GM11168 (cell line): ENCODE measurements at regions not wholly inside any gene's neighbourhood (a gene's known extent, or its start where the extent isn't known, plus 50 kb on each side); places are given as distances from the start of the nearest gene placed in this dataset.

Source experiments
- in situ Hi-C: fragments of 300-500 bp; cut with MboI; formaldehyde crosslinking; loops from one replicate; pipeline ENCODE4 v1.12.0; 2022; ENCODE audit warnings: low sequenced_read_pairs; ENCODE audit not compliant: unreplicated experiment

DNA sequence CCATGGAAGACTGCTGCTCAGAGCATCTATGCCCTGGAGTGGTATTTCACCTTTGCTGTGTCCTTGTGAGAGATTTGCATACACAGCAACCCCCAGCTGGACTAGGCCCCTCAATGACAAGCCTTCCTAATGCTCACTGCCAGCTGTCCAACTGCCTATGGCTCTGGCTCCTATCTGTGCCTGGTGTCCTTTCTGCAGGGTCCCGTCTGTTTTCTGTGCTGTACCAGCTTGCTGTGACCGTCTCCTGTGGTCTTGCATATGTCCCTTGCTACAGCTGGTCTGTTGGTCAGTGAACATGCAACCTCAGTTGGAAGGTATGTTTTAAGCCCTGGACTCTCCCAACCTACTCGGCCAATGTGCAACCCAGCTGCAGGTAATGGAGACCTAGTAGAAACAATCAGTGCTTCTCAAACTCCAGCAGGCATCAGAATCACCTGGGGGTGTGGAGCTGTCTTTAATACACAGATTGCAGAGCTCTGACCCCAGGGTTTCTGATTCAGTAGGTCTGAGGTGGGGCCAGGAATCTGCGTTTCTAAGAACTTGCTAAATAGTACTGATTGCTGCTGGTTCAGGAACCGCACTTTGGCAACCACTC lies 306.4 kb upstream of the ZNF32 start:
- in situ Hi-C loops = no loop called here

- in situ Hi-C loops = no loop called here
Observed at GRCh38 chr10:43953672-43954071, 305.0 kb upstream of the ZNF32 start.

DNA sequence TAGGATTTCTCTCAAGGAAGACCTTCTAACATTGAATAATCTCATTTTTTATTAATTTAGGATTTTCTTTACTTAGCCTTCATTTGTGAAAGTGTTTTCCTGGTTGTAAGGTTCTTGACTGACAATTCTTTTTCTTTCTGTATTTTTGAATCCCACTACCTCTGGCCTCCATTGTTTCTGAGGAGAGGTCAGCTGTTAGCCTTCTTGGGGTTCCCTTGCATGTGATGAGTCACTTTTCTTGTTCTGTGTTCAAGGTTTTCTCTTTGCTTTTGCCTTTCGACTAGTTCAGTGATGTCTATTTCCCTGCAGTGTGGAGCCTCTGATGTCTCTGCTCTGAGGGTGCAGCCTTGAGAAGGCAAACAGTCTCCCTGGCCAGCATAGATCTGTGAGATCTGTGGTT lies 304.1 kb upstream of the ZNF32 start:
- in situ Hi-C loops = no loop called here

- in situ Hi-C loops = no loop called here
Observed at GRCh38 chr10:43949351-43949750, 300.7 kb upstream of the ZNF32 start.

DNA sequence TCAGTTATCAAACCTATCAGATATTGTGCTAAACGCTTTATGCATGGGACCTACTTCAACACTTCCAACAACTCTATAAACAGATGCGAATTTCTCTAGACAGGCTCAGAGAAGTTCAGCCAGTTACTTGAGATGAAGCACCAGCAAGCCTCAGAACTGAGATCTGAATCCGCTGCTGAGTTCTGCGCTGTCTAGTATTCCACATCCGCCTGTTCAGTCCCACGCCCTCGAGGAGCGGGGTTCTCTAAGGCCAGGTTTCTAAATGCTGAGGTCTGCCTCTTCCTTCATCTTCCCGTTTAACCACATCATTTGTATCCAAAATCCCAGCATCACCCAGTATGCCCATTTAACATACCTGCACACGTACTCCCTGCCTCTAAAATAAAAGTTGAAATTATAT lies 297.8 kb upstream of the ZNF32 start:
- in situ Hi-C loops = no loop called here

- in situ Hi-C loops = no loop called here
Observed at GRCh38 chr10:43945908-43946307, 297.2 kb upstream of the ZNF32 start.

GRCh38 chr10:43945094-43945730 lies 296.5 kb upstream of the ZNF32 start:
- in situ Hi-C loops = no loop called here

DNA sequence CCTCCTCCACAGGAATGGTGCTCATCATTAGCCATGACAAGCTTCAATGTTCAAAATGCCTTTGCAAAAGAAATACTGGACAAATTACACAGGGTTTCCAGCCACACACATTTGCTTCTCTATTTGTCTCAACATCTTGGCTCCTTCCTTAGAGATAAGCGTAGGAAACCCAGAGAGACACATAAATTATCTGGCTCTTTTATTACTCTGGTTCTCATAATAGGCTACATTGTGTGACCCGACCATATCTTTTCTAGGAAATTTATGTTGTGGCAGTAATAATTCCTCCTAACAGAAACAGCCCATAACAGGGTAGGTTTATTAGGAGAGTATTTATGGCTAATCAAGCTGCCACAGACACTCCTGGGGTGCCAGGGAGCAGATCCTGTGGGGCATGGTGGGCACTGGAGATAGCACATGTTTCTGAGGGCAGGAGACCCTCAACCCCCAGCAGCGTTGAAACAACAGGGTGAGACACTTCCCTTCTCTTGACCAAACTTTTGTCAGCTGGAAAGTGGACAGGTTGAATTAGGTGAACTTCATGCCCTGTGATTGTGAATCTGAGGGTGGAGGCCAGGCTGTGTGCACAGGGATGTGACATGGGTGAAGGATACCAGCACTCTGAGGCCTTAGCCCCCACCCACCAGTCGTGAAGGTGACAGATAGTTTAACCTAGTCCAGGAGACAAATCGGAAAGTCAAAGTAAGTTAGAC lies 295.9 kb upstream of the ZNF32 start:
- in situ Hi-C loops = no loop called here

- in situ Hi-C loops = no loop called here
Observed at GRCh38 chr10:43943818-43944360, 295.2 kb upstream of the ZNF32 start.

DNA sequence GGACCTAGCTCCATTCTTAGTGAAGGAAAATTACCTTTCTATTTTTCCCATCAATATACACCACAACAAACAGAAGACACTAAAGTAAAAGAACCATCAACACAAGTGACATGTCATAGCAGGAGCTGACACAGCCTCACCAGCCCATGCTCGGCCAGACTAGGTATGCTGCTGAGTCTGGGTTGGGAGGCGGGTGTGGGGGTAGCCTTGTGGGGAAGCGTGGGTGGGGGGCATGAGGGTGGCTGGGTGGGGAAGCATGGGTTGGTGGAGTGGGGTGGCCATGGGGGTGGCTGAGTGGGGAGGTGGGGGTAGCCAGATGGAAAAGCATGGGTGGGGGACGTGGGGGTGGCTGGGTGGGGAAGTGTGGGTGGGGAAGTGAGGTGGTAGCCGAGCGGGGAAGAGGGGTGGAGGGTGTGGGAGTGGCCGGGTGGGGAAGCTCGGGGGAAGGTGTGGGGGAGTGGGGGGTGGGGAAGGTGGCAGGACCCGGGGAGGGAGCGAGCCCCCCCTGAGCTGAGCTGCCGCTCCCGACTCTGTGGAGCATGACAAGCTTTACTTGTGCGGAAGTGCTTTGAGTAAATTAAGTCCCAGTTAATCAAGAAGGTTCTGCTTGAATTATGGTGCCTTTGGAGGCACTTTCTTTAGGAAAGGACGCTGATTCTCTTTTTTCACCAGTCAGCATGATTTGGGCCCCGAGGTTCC lies 294.6 kb upstream of the ZNF32 start:
- in situ Hi-C loops = no loop called here

DNA sequence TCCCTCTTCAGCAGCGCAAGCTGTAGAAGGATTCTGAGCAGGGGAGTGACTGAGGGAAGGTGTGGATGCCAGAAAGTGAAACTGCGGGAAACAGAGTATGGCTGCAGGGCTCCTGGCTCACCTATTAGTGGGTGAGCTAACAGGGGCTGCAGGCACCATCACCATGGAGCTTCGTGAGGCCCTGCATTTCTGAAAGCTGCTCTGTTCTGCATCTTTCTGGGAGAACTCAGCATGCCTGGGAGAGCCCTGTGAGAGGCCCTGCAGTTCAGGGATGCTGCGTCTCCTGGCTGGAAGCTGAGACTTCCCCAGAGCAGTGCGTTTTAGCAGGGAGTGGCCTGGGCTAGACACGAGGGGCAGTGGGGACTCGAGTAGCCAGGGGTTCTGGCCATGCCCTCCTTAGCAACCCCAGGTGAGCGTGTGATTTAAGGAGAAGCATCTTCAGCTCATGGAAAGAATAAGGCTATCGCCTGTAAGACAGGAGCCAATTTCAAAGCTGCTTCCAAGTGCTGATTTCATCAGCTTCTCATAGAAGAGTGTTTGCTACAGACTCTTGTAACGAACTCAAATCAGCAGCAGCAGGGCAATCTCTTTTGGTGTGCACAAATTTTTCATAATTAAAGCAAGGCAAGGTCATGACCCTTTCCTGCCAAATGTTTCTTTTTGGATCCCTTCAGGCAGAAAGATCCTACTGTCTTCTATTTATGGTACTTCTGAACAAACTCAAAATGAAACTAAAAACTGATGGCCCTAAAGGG lies 293.6 kb upstream of the ZNF32 start:
- in situ Hi-C loops = no loop called here

DNA sequence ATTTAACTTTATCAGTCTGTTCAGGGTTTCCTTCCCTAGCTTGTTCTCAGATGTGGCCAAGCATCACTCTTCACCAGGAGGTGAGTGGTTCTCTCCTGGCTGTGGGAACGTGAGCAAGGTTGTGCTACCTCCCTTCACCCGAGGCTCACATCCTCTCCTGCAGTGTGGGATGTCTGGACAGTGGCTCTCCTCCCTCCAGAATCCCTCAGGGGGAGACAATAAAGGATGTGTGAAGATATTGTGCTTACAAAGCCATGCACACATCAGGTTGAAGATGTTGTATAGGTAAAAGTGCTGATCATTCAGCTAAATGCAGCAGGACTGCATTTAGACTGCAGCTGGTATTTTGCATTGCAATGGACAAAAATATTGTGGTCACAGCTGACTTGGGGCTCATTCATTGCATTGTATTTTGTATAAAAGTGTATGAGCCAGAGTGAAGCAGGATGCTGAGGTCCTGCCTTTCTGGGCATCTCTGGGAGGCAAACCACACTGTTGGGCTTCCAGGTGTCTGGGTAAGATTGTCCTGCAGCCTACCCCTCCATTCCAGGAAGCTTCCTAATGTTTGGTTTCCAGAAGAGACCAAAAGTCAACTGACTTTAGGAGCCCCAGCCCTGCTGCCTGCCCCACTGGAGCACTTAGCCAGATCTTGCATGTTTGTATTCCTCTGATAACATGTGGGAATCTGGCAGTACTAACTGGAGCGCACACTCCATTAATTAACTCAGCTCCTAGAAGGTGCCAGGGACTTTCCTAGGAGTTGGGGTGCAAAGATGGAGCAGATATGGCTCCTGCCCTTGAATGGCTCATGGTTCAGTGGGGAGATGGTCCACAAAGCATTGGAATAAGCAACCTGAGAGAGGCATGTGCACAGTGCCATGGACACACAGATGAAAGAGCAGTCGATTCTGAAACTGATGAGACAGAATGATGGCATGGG lies 292.5 kb upstream of the ZNF32 start:
- in situ Hi-C loops = no loop called here

GRCh38 chr10:43939939-43940820 lies 291.5 kb upstream of the ZNF32 start:
- in situ Hi-C loops = no loop called here

GRCh38 chr10:43939389-43939938 lies 290.8 kb upstream of the ZNF32 start:
- in situ Hi-C loops = no loop called here

GRCh38 chr10:43938810-43939209 lies 290.1 kb upstream of the ZNF32 start:
- in situ Hi-C loops = no loop called here

DNA sequence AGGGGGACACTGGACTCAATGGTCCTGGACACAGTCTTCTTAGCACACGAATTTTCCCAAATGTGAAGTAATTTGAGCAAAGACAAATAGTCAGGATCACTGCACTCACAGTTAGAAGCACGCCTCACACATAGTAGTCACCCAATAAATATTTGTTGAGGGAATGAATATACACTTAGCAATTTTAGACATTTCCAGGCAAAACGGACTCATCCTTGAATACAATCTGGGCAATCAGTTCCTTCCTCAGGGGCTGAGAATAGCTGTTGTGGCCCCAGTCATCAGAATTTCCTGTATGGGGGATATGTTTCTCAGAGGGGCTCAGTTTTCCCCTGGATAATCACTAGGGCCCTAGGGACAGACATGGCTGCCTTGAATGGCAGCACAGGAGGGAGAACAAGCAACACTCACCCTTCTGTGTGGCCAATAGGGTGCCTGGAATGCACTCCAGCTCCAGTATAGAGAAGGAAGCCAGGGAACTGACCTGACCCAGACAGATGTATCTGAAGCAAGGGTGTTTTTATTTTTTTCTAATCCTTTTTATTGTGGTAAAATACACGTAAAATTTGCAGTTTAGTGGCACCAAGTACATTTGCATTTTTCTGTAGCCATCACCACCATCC lies 282.7 kb upstream of the ZNF32 start:
- in situ Hi-C loops = no loop called here

DNA sequence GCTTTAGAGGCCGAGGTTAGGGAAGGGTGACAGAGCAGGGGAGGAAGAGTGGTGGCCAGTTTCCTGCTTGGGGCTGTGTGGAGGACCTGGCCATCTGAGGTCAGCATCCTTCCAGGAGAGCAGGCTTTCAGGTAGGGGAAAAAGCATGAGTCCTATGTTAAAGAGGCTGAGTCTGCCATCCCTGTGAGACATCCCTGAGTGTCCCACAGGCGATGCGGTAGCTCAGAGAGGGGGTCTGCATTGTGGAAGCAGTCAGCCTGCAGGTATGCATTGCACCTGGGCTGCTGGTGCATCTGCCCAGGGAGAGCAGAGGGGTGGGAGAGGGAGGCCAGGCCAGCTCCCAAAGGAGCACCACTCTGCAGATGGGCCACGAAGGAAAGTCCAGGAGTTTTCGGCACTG lies 282.1 kb upstream of the ZNF32 start:
- in situ Hi-C loops = no loop called here
